ENCODE measurements at regions not wholly inside any gene's neighbourhood (a gene's known extent, or its start where the extent isn't known, plus 50 kb on each side); places are given as distances from the start of the nearest gene placed in this dataset.

DNA sequence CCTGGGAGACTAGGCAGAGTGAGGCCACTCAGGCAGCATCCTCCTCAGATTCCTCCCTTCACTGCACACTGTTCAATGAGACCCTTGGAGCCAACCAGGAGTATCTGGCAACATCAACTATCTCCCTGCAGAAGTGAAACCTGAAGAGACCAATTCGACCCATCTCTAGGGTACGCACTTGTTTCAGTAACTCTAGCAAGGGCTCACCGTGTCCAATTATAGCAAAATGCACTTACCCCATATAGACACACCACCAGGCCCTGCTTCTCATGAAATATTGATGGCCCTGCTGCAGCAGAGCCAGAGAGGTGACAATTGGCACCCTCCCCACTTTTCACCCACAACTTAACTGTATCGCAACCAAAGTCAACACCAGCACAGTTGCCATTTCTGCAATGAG, 196.1 kb upstream of the IGF1R start:
- DNase-seq (ENCODE audit: low read depth) = no peak

DNA sequence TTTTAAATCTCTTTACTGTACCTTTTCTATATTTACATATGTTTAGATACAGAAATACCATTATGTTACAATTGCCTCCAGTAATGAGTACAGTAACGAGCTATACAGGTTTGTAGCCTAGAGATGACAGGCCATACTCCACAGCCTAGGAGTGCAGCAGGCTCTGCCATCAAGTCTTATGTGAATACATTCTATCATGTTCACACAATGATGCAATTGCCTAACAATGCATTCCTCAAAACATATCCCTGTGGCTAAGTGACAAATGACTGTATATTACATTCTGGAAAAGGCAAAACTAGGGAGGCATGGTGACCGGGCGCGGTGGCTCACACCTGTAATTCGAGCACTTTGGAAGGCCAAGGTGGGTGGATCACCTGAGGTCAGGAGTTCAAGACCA, 192.4 kb upstream of the IGF1R start:
- DNase-seq (ENCODE audit: low read depth) = no peak

DNA sequence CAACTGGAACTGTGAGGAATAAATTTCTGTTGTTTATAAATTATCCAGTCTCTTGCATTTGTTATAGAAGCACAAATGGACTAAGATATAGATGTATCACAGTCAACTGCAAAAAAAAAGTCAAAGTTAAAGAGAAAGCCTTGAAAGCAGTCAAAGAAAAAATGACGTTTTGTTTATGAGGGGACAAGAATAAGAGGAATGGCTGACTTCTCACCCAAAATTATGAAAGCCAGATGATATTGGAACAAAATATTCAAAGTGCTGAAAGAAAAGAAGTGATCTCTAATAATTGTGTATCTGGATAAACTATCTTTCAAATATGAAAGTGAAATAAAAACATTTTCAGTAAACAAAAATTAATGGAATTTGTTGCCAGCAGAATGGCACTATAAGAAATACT, 171.8 kb upstream of the IGF1R start:
- no peak for DNase-seq (ENCODE audit: low read depth)

DNA sequence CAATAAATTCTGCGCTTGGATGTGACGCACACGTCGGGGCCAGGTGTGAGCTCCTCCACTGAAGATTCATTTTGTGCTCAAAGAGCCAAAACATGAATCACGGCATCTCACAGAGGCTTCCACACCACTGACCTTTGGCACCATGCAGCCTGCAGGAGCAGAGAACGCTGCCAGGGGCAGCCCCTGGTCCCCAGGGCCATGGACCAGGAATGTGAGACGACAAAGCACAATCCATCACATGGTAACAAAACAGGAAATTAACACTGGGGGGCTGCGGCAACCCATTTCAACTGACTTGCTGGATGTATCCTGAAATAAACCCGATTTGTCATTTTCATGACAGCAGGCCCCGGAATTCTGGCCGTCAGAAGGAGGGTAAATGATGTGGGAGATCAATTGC, 167.5 kb upstream of the IGF1R start:
- DNase-seq (ENCODE audit: low read depth) = no peak

DNA sequence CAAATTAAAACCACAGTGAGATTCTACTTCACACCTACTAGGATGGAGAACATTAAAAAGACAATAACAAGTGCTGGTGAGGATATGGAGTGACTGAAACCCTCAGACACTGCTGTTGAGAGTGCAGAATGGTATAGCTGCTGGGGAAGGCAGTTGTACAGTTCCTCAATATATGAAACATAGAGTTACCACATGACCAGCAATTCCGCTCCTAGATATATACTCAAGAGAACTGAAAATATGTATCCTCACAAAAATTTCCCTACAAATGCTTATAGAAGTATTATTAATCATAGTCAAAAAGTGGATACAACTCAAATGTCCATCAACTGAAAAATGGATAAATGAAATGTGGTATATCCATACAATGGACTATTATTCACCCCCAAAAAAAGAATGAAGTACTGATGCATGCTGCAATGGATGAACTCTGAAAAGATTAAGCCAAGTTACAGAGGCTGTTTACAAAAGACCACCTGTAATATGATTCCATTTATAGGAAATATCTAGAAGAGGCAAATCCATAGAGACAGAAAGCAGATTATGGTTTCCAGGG, 164.7 kb upstream of the IGF1R start:
- DNase-seq (ENCODE audit: low read depth) = no peak

DNA sequence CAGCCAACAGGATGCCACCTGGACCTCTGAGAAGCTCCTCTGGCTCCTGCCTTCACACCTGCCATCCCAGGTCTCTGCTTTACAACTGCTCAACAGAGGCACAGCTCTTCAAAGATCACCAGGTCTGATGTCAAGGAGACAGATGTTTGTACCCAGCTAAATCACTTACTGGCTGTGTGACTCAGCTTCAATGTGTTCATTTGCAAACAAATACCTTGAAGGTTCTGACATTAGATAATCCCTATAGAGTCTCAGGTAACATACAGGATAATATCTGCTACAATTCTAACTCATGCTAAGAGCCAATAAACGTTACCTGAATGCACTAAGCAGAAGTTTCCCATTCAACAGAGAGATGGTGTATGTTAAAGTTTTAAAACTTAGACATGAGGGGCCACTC, 163.4 kb upstream of the IGF1R start:
- no peak for DNase-seq (ENCODE audit: low read depth)

DNA sequence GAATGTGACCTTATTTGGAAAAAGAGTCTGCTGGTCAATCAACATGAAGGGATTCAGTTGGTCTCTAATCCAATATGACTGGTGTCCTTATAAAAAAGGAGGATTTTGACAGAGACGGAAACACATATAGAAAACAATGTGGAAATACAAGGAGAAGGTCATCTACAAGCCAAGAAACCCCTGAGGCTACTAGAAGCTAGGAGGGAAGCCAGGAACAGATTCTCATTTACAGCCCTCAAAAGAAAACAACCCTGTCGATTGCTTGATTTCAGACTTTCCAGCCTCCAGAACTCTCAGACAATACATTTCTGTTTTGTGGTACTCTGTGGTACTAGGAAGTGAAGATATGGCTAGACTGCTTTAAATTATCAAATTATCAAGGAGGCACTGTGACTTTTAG, 162.9 kb upstream of the IGF1R start:
- DNase-seq (ENCODE audit: low read depth) = no peak

DNA sequence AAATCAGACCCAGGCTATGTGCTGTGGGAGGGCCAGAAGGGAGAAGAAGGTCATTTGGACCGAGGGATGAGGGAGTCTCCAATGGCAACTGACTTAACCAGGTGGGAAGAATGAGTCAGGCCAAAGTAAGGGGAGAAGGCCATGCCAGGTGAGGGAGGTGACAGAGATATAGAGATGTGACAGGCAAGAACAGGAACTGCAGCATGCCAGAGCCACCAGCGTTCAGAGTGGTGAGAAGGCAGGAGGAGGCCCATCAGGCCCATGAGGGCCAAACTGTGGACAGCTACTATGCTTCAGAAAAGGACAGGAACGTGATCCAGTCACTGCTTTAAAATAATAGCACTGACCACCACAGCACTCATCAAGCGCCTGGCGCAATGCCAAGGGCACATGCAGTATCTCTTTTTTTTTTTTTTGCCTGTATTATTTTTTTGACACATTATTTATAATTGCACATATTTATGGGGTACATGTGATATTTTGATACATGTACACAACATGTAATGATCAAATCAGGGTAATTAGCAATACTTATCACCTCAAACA, 154.3 kb upstream of the IGF1R start:
- DNase-seq (ENCODE audit: low read depth) = no peak

DNA sequence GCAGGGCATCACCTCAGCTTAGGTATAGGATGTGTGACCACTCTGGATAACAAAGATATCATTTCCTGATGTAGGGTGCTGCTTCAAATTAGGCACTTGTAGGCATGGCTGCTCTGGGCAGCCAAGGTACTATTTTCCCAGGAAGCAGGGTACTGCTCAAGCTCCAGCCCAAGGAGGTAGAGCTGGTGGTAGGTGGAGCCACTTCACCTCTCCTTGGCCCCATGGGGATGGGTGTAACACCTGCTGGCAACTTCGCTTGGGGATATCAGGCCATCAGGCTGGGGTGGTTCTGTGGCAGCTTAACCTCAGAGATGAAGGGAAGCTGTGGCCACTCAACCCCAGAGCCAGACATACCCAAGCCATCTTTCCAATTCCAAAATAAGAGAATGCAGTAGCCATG, 147.1 kb upstream of the IGF1R start:
- DNase-seq (ENCODE audit: low read depth) = no peak

DNA sequence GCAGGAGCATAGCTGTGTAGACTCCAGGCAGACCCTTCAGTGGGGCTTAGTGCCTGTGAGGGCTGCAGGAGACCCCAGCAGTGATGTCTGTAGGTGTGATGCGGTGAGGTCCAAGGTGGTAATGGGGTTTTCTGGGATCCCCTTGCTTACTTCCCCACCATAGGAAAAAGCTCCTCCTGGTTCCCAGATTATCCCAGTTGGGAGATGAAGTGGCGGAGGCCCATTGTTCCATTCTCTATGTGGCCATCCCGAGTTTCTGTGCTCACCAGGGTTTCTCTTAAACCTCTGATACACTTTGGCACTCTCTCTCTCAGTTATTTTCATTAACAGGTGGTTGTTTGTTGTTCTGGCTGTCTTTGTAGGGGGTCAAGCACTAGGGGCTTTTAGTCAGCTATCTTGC, 146.7 kb upstream of the IGF1R start:
- DNase-seq (ENCODE audit: low read depth) = no peak

DNA sequence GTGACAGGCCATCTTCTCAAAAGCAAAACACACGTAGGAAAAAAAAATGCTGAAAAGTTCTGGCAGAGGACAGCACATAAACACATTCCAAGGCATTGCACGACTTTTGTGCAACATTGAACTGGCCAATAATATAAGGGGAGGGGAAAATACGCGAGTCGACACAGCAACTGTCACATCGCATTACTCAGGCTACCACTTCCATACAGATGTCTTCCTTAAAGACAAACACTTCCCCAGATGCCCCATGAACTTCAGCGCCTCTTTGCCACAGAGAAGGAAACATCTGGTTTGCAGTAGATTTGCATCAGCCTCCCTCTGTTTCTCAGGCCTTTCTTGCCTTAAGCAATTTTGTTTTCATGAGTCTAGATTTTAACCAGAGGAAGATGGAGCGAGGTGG, 144.4 kb upstream of the IGF1R start:
- DNase-seq (ENCODE audit: low read depth) = no peak

DNA sequence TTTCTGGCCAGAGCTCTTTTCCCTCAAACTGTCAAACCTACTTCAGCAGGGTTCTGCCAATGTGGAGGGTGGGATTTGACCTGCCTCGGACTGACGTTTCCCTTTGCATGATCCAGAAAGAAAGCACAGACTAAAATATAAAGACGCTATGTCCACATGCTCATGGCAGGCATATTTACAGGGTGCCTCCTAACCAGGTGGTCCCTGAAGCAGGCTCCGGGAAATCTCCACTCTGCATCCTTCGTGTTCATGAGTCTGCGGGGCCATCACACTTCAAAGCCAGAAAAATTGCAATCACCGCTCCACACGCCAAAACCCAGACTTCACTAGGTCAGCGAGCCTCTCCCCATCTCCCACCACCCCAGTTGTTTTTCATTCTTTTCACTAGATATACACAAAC, 143.3 kb upstream of the IGF1R start:
- no peak for DNase-seq (ENCODE audit: low read depth)

DNA sequence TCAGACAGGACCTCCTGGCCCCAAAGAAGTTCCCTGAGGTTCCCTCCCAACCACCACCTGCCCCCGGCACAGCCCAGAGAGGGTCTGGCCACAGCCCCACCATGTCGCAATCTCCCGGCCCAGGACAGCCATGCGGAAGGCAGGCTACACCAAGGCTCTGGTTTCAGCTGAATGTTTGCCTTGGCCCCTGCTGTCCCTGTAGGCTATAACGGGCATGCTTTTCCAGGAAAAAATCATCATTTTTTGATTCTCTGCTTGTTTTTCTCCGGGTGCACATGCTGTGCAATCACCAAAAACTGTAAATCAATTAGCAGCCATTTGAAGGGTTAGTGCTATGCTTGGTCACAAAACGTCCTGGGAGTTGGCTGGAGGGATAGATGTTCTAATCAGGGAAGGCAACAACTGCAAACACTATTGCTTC, 142.7 kb upstream of the IGF1R start:
- DNase-seq (ENCODE audit: low read depth) = no peak

DNA sequence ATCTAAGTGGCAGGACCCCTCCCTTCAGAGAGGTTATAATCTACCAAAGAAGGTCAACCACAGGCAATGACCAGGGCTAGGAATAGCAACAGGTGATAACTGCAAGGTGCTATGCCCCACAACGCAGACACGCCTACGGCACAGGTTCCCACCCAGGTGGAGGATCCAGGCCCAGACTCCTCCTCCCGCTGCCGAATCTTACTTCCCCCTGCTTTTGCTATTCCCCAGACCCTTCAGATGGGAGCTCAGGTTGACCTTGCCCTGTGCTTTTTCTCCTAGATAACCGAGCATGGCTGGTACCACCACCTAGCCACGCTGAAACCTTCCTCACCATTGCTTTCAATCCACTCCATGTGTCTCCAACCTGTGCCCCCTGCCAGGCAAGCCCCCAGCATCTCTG, 142.2 kb upstream of the IGF1R start:
- no peak for DNase-seq (ENCODE audit: low read depth)

DNA sequence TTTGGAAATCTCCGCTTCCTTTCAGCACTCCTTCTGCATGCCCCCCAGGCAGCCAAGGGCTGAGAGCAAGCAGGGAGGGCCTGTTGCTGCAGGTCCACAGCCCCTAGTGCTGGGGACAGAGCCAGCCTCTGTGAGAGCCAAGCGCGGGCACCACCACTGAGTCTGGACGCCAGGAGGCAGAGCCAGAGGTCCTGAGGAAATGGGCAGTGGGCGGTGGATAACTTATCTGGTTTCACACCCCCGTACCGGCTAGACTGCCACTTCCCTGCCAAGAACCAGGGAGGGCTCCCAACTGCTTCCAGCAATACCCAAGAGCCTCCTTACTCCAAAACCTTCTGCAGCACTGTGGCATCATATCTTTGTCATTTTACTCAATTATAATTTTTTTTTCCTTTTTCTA, 141.6 kb upstream of the IGF1R start:
- DNase-seq (ENCODE audit: low read depth) = no peak

DNA sequence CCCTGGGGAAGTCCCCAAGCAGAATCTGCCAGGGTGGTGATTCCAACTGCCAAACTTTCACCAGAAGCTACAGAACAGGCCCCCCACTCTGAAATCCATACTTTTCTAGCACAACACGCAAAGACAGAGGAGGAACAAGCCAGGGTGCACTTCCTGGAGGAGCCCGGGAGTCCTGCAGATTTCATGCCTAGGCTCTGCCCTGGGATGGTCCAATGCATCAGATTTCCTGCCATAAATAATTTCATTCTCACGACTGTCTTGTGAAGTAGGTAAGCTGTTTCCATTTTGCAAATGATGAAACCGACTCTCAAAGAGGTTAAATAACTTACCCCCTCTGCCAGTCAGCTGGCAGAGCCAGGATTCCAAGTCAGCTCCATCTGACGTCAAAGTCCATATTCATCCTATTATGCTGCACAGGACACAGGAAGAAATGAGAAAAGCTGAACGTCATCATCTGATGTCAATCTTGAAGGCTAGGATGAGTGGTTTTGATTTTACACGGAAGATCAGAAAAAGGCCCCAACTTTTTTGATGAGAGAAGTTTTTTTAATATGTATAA, 134.8 kb upstream of the IGF1R start:
- no peak for DNase-seq (ENCODE audit: low read depth)

DNA sequence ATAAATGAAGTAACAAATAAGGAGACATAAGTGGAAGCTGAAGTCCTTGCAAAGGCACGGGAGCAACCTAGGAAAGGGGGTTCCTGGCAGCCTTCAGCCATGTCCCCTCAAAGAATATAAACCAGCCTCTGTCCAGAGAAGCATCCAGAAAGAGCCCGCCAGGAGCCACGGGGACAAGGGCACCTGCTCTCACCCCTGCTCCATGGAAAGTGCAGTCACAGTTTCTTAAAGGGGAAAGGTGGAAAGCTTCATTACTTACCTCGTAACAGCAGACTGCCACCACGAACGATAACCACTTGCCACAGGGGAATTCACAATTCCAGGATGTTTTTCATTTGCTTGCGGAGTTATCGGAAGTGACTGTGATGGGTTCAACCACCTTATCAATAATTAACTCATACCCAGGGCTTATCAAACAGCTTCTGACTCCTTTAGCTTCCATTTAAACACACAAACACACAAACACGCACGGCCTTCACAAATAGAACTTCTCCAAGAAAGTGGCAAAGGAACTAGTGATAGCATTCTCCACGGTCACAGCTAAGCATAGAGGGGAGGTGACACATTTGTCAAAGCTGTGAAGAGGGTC, 134.2 kb upstream of the IGF1R start:
- DNase-seq (ENCODE audit: low read depth) = no peak

DNA sequence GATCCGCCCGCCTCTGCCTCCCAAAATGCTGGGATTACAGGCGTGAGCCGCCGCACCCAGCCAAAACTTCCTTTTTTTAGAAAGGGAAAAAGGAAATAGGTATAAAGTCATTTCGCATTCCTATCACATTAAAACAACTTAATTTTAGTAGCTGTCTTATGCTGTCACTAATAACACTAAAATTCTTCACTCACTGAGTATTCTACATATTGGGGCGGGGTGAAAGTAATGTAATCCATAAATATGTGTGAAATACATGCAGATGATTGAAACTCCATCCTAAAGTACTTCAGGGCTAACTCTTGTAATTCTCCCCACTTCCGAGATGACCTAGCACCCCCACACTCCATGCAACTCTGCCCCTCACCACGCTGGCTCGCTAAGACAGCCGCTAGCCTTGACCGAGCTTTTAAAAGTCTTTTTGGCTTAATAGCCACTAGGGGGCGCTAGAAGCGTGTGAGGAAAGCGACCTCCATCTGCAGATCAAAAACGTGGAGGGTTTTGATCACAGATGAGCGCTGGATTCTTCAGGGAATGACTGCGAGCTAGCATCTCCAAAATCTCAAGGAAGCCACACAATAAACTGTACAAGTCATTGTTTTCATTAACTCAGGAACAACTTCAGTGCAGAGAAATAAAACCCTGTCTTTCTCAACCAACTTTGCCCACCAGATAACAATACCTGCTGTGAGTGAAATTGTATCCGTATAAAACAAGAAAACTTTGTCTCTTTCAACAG, 129.3 kb upstream of the IGF1R start:
- DNase-seq (ENCODE audit: low read depth) = no peak

DNA sequence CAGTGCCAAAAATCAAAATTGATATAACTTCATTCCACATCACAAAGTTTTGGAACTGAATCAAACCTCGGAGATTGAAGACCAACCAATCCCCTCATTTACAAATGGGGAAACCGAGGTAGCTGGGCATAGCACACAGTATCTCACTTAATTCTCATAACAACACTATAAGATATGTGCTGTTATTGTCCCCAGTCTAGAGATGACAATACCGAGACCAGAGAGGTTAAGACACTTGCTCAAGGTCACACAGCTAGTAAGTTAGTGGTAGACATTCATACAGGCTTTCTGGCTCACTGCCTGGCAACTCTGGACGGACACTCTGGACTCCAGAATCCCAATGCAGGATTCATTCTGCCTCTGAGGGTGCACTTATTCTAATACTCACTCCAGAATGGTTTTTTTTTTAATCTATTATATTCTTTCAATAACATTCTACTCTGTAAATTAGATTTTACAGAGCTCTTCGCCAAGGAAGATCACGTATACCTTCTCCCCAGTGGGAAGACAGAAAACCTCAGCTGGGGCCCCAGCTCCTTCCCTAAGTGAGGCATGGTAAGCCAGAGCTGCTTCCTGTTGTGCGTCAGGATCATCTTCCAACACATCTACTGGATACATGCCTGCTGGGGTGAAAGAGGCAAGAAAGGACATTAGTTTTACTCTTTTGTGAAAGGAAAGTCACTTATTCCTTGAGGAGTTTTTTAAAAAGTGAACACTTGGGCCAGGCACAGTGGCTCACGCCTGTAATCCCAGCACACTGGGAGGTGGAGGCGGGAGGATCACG, 128.4 kb upstream of the IGF1R start:
- DNase-seq (ENCODE audit: low read depth) = no peak

DNA sequence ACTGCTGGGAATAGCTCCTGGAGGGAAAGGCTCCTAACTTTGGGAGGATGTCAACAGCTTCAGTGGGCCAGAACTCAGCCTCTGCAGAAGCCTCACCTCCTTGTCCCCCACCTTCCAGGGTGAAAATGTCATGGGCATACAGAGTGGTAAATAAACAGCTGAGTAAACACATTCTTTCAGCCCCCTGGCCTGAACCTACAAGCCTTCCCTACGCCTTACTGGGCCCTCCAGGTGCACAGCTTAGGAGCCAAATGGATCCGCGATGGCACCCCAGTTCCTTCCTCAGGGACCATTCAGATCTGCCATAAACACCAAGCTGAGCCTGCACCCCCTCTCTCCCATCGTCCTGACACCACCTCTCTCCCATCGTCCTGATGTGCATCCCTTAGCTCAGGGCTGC, 126.2 kb upstream of the IGF1R start:
- DNase-seq (ENCODE audit: low read depth) = no peak

DNA sequence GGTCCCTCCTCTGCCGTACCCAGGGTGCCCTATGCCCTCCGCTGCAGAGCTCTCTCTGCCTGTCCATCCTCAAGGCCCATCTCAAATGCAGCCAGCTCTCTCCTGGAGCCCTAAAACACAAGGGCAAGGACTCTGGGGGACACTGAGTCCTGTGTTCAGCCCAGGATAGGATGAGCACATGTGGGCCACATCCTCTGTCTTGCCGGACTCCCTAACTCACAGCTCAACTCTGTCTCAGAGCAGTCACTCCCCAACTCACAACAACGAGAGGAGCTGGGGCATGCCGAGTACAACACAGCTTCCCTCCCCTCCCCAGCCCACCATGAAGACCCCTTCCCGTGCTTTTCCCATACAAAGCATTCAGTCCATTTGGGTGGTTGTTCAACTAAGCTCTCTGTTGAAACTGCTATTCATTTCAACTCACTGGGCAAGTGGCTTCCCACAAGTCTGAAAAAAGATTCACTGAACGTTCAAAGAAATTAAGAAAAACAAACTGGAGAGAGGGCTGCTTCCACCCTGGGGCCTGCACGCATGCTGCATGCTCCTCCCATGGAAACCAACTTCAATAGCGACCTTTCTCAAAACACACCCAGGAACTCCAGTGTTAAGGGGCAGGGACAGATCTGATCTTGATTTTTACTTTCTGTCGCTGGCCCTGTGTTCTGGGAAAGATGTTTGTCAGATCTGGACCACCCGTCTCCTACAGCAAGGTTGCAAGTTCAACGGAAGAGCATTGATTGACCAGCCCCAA, 124.3 kb upstream of the IGF1R start:
- DNase-seq (ENCODE audit: low read depth) = no peak
